ENCODE measurements at regions not wholly inside any gene's neighbourhood (a gene's known extent, or its start where the extent isn't known, plus 50 kb on each side); places are given as distances from the start of the nearest gene placed in this dataset.

- Histone ChIP-seq H3K36me3 (ENCODE audit: control insufficient read depth, insufficient read depth, low read length) (no peaks in the 10 kb centered on the region), H3K4me1 (ENCODE audit: control insufficient read depth, insufficient read depth, low read length) (no peaks in the 10 kb centered on the region; the same call in 1 of the 2 replicates), H3K27me3 (ENCODE audit: control insufficient read depth, insufficient read depth, low read length) (no peaks in the 10 kb centered on the region), H3K4me3 (ENCODE audit: low read length) (no peak overlapping the region), H3K27ac (ENCODE audit: low read length) (no peak overlapping the region), H3K9me3 (ENCODE audit: control insufficient read depth, insufficient read depth, low read length) (no peaks in the 10 kb centered on the region)
- no peak for DNase-seq (ENCODE audit: low read depth, low spot score)
- WGBS (ENCODE audit: insufficient coverage, insufficient read length) = 100% methylated on average over 1 of the region's 3 CpGs
Observed at GRCh38 chr13:63628310-63628709, 2212.7 kb upstream of the PCDH20 start.

GRCh38 chr13:63625869-63626268 lies 2210.2 kb upstream of the PCDH20 start:
- Histone ChIP-seq H3K27me3 (ENCODE audit: control insufficient read depth, insufficient read depth, low read length) (no peaks in the 10 kb centered on the region), H3K4me3 (ENCODE audit: low read length) (no peak overlapping the region), H3K4me1 (ENCODE audit: control insufficient read depth, insufficient read depth, low read length) (no peaks in the 10 kb centered on the region), H3K9me3 (ENCODE audit: control insufficient read depth, insufficient read depth, low read length) (no peaks in the 10 kb centered on the region), H3K27ac (ENCODE audit: low read length) (no peak overlapping the region), H3K36me3 (ENCODE audit: control insufficient read depth, insufficient read depth, low read length) (no peaks in the 10 kb centered on the region)
- WGBS (ENCODE audit: insufficient coverage, insufficient read length) = no CpG with 5 or more reads among the region's 1 CpG
- no peak for DNase-seq (ENCODE audit: low read depth, low spot score)

GRCh38 chr13:63614874-63615612 lies 2199.4 kb upstream of the PCDH20 start:
- no peak overlapping the region for H3K4me3 ChIP-seq (ENCODE audit: low read length)
- H3K4me1 ChIP-seq (ENCODE audit: control insufficient read depth, insufficient read depth, low read length) = no peaks in the 10 kb centered on the region
- H3K36me3 ChIP-seq (ENCODE audit: control insufficient read depth, insufficient read depth, low read length) = no peaks in the 10 kb centered on the region
- H3K27me3 ChIP-seq (ENCODE audit: control insufficient read depth, insufficient read depth, low read length) = no peaks in the 10 kb centered on the region
- no peaks in the 10 kb centered on the region for H3K9me3 ChIP-seq (ENCODE audit: control insufficient read depth, insufficient read depth, low read length)
- H3K27ac ChIP-seq (ENCODE audit: low read length) = no peak overlapping the region
- no peak for DNase-seq (ENCODE audit: low read depth, low spot score)
- WGBS (ENCODE audit: insufficient coverage, insufficient read length) = no CpG with 5 or more reads among the region's 5 CpGs

- DNase-seq (ENCODE audit: low read depth, low spot score) = no peak
- Histone ChIP-seq H3K4me3 (ENCODE audit: low read length) (no peak overlapping the region), H3K4me1 (ENCODE audit: control insufficient read depth, insufficient read depth, low read length) (no peaks in the 10 kb centered on the region), H3K36me3 (ENCODE audit: control insufficient read depth, insufficient read depth, low read length) (no peaks in the 10 kb centered on the region), H3K9me3 (ENCODE audit: control insufficient read depth, insufficient read depth, low read length) (no peaks in the 10 kb centered on the region), H3K27ac (ENCODE audit: low read length) (no peak overlapping the region), H3K27me3 (ENCODE audit: control insufficient read depth, insufficient read depth, low read length) (no peaks in the 10 kb centered on the region)
- WGBS (ENCODE audit: insufficient coverage, insufficient read length) = no CpG with 5 or more reads among the region's 1 CpG
Observed at GRCh38 chr13:63607153-63607552, 2191.5 kb upstream of the PCDH20 start.

- Histone ChIP-seq H3K36me3 (ENCODE audit: control insufficient read depth, insufficient read depth, low read length) (no peaks in the 10 kb centered on the region), H3K27ac (ENCODE audit: low read length) (no peak overlapping the region), H3K9me3 (ENCODE audit: control insufficient read depth, insufficient read depth, low read length) (no peaks in the 10 kb centered on the region), H3K4me3 (ENCODE audit: low read length) (no peak overlapping the region), H3K4me1 (ENCODE audit: control insufficient read depth, insufficient read depth, low read length) (no peaks in the 10 kb centered on the region), H3K27me3 (ENCODE audit: control insufficient read depth, insufficient read depth, low read length) (no peaks in the 10 kb centered on the region)
- DNase-seq (ENCODE audit: low read depth, low spot score) = no peak
Observed at GRCh38 chr13:63605962-63606361, 2190.3 kb upstream of the PCDH20 start.

GRCh38 chr13:63605403-63605802 lies 2189.8 kb upstream of the PCDH20 start:
- H3K4me1 ChIP-seq (ENCODE audit: control insufficient read depth, insufficient read depth, low read length) = no peaks in the 10 kb centered on the region

GRCh38 chr13:63595811-63596210 lies 2180.2 kb upstream of the PCDH20 start:
- Histone ChIP-seq H3K27ac (ENCODE audit: low read length) (no peak overlapping the region), H3K4me3 (ENCODE audit: low read length) (no peak overlapping the region), H3K27me3 (ENCODE audit: control insufficient read depth, insufficient read depth, low read length) (no peaks in the 10 kb centered on the region), H3K4me1 (ENCODE audit: control insufficient read depth, insufficient read depth, low read length) (no peaks in the 10 kb centered on the region), H3K36me3 (ENCODE audit: control insufficient read depth, insufficient read depth, low read length) (no peaks in the 10 kb centered on the region), H3K9me3 (ENCODE audit: control insufficient read depth, insufficient read depth, low read length) (no peaks in the 10 kb centered on the region)
- no peak for DNase-seq (ENCODE audit: low read depth, low spot score)
- no CpG with 5 or more reads among the region's 7 CpGs for WGBS (ENCODE audit: insufficient coverage, insufficient read length)

More at GRCh38 chr13:63605403-63605802, 2189.8 kb upstream of the PCDH20 start:
- no CpG with 5 or more reads among the region's 2 CpGs for WGBS (ENCODE audit: insufficient coverage, insufficient read length)
- Histone ChIP-seq H3K27me3 (ENCODE audit: control insufficient read depth, insufficient read depth, low read length) (no peaks in the 10 kb centered on the region), H3K9me3 (ENCODE audit: control insufficient read depth, insufficient read depth, low read length) (no peaks in the 10 kb centered on the region), H3K27ac (ENCODE audit: low read length) (no peak overlapping the region), H3K36me3 (ENCODE audit: control insufficient read depth, insufficient read depth, low read length) (no peaks in the 10 kb centered on the region), H3K4me3 (ENCODE audit: low read length) (no peak overlapping the region)
- DNase-seq (ENCODE audit: low read depth, low spot score) = no peak

- Histone ChIP-seq H3K9me3 (ENCODE audit: control insufficient read depth, insufficient read depth, low read length) (no peaks in the 10 kb centered on the region), H3K27ac (ENCODE audit: low read length) (no peak overlapping the region), H3K36me3 (ENCODE audit: control insufficient read depth, insufficient read depth, low read length) (no peaks in the 10 kb centered on the region), H3K4me1 (ENCODE audit: control insufficient read depth, insufficient read depth, low read length) (no peaks in the 10 kb centered on the region), H3K4me3 (ENCODE audit: low read length) (no peak overlapping the region), H3K27me3 (ENCODE audit: control insufficient read depth, insufficient read depth, low read length) (no peaks in the 10 kb centered on the region)
- DNase-seq (ENCODE audit: low read depth, low spot score) = no peak
- WGBS (ENCODE audit: insufficient coverage, insufficient read length) = 100% methylated on average over 1 of the region's 7 CpGs
Observed at GRCh38 chr13:63586467-63586866, 2170.8 kb upstream of the PCDH20 start.

GRCh38 chr13:63578796-63579195 lies 2163.1 kb upstream of the PCDH20 start:
- Histone ChIP-seq H3K27ac (ENCODE audit: low read length) (no peak overlapping the region), H3K36me3 (ENCODE audit: control insufficient read depth, insufficient read depth, low read length) (no peaks in the 10 kb centered on the region), H3K27me3 (ENCODE audit: control insufficient read depth, insufficient read depth, low read length) (no peaks in the 10 kb centered on the region), H3K4me3 (ENCODE audit: low read length) (no peak overlapping the region), H3K9me3 (ENCODE audit: control insufficient read depth, insufficient read depth, low read length) (no peaks in the 10 kb centered on the region), H3K4me1 (ENCODE audit: control insufficient read depth, insufficient read depth, low read length) (no peaks in the 10 kb centered on the region)
- no peak for DNase-seq (ENCODE audit: low read depth, low spot score)
- no CpG with 5 or more reads among the region's 2 CpGs for WGBS (ENCODE audit: insufficient coverage, insufficient read length)

GRCh38 chr13:63567031-63567430 lies 2151.4 kb upstream of the PCDH20 start:
- Histone ChIP-seq H3K4me3 (ENCODE audit: low read length) (no peak overlapping the region), H3K27ac (ENCODE audit: low read length) (no peak overlapping the region), H3K36me3 (ENCODE audit: control insufficient read depth, insufficient read depth, low read length) (no peaks in the 10 kb centered on the region), H3K4me1 (ENCODE audit: control insufficient read depth, insufficient read depth, low read length) (no peaks in the 10 kb centered on the region), H3K27me3 (ENCODE audit: control insufficient read depth, insufficient read depth, low read length) (no peaks in the 10 kb centered on the region), H3K9me3 (ENCODE audit: control insufficient read depth, insufficient read depth, low read length) (no peaks in the 10 kb centered on the region)
- DNase-seq (ENCODE audit: low read depth, low spot score) = no peak
- WGBS (ENCODE audit: insufficient coverage, insufficient read length) = no CpG with 5 or more reads among the region's 1 CpG

GRCh38 chr13:63554157-63554556 lies 2138.5 kb upstream of the PCDH20 start:
- Histone ChIP-seq H3K36me3 (ENCODE audit: control insufficient read depth, insufficient read depth, low read length) (no peaks in the 10 kb centered on the region), H3K9me3 (ENCODE audit: control insufficient read depth, insufficient read depth, low read length) (no peaks in the 10 kb centered on the region), H3K27ac (ENCODE audit: low read length) (no peak overlapping the region), H3K27me3 (ENCODE audit: control insufficient read depth, insufficient read depth, low read length) (no peaks in the 10 kb centered on the region), H3K4me1 (ENCODE audit: control insufficient read depth, insufficient read depth, low read length) (no peaks in the 10 kb centered on the region), H3K4me3 (ENCODE audit: low read length) (no peak overlapping the region)
- DNase-seq (ENCODE audit: low read depth, low spot score) = no peak
- no CpG with 5 or more reads among the region's 1 CpG for WGBS (ENCODE audit: insufficient coverage, insufficient read length)

All from iPS DF 6.9 (cell line).